Mesendoderm (in vitro differentiated cells): ENCODE measurements at regions not wholly inside any gene's neighbourhood (a gene's known extent, or its start where the extent isn't known, plus 50 kb on each side); places are given as distances from the start of the nearest gene placed in this dataset.

Experiments used
- DNase-seq: peaks from one replicate; pipeline ENCODE4 v3.0.0; 2013
- H2AK5ac ChIP-seq: 2 replicates; pipeline ENCODE4 v1.6.1; 2013; ENCODE audit warnings: low read length, inconsistent platforms
- H2BK120ac ChIP-seq: 2 replicates; pipeline ENCODE4 v1.6.1; 2013; ENCODE audit warnings: low read depth, mild to moderate bottlenecking, low read length, moderate library complexity, mixed read lengths
- H2BK15ac ChIP-seq: replicated peaks from 2 replicates; pipeline ENCODE4 v1.6.1; 2013; ENCODE audit warnings: low read depth, mild to moderate bottlenecking, moderate library complexity
- H2BK5ac ChIP-seq: 2 replicates; pipeline ENCODE4 v1.6.1; 2013; ENCODE audit warnings: low read length, inconsistent platforms
- H3K18ac ChIP-seq: 2 replicates; pipeline ENCODE4 v1.6.1; 2013; ENCODE audit warnings: mild to moderate bottlenecking, low read length, mixed read lengths
- H3K23ac ChIP-seq: one replicate; pipeline ENCODE4 v1.6.1; 2013; ENCODE audit warnings: low read length
- H3K27ac ChIP-seq: 2 replicates; pipeline ENCODE4 v1.5.1; 2013; ENCODE audit warnings: low read depth, mild to moderate bottlenecking, inconsistent platforms, low read length, moderate library complexity
- H3K27me3 ChIP-seq: 2 replicates; pipeline ENCODE4 v1.6.1; 2013; ENCODE audit warnings: low read length, control low read depth, mild to moderate bottlenecking, inconsistent platforms; ENCODE audit not compliant: insufficient read depth, poor library complexity
- H3K36me3 ChIP-seq: 2 replicates; pipeline ENCODE4 v1.6.1; 2013; ENCODE audit warnings: low read length, inconsistent platforms; ENCODE audit not compliant: control insufficient read depth, insufficient read depth
- H3K4ac ChIP-seq: one replicate; pipeline ENCODE4 v1.6.1; 2013; ENCODE audit warnings: low read depth, mild to moderate bottlenecking, low read length, moderate library complexity
- H3K4me1 ChIP-seq: 2 replicates; pipeline ENCODE4 v1.6.1; 2013; ENCODE audit warnings: low read depth, low read length, inconsistent platforms; ENCODE audit not compliant: control insufficient read depth
- H3K4me2 ChIP-seq: 2 replicates; pipeline ENCODE4 v1.6.1; 2013; ENCODE audit warnings: low read length
- H3K4me3 ChIP-seq: 2 replicates; pipeline ENCODE4 v1.5.1; 2013; ENCODE audit warnings: mild to moderate bottlenecking, low read length
- H3K56ac ChIP-seq: one replicate; pipeline ENCODE4 v1.6.1; 2013; ENCODE audit warnings: low read length
- H3K79me1 ChIP-seq: 2 replicates; pipeline ENCODE4 v1.6.1; 2013; ENCODE audit warnings: low read length, inconsistent platforms
- H3K79me2 ChIP-seq: 2 replicates; pipeline ENCODE4 v1.6.1; 2013; ENCODE audit warnings: mild to moderate bottlenecking, low read length; ENCODE audit not compliant: control insufficient read depth, insufficient read depth
- H3K9ac ChIP-seq: 2 replicates; pipeline ENCODE4 v1.6.1; 2013; ENCODE audit warnings: low read length, inconsistent platforms
- H4K5ac ChIP-seq: one replicate; pipeline ENCODE4 v1.6.1; 2013; ENCODE audit warnings: low read length
- H4K8ac ChIP-seq: one replicate; pipeline ENCODE4 v1.6.1; 2013; ENCODE audit warnings: low read depth, mild to moderate bottlenecking, control low read depth, low read length, moderate library complexity
- WGBS: extraction: QIAGEN DNeasy Blood & Tissue Kit; methylation state at CpG from one replicate; pipeline ENCODE4 v1.1.7; 2013; ENCODE audit warnings: low lambda C conversion rate, missing lambda C conversion rate; ENCODE audit not compliant: insufficient coverage; ENCODE audit errors: extremely low coverage; 5-methylcytosine and 5-hydroxymethylcytosine counted together

GRCh38 chr16:74053826-74054225 lies 242.8 kb upstream of the PSMD7 start:
- no peak overlapping the region for H3K4me2 ChIP-seq
- no peaks in the 10 kb centered on the region for H3K36me3 ChIP-seq
- WGBS, result no CpG with 5 or more reads among the region's 4 CpGs
- H3K4me1 ChIP-seq, result no peaks in the 10 kb centered on the region
- H2BK15ac ChIP-seq, result no peak overlapping the region
- H3K9ac ChIP-seq, result no peak overlapping the region
- no peak overlapping the region for H4K8ac ChIP-seq
- H3K4ac ChIP-seq, result no peak overlapping the region
- no peak overlapping the region for H4K5ac ChIP-seq
- H3K4me3 ChIP-seq, result no peak overlapping the region
- H3K18ac ChIP-seq, result no peak overlapping the region
- no peak overlapping the region for H2BK120ac ChIP-seq
- H3K79me2 ChIP-seq, result no peaks in the 10 kb centered on the region
- H3K23ac ChIP-seq, result no peak overlapping the region
- H3K56ac ChIP-seq, result no peak overlapping the region
- no peak overlapping the region for H2BK5ac ChIP-seq
- H3K79me1 ChIP-seq, result no peaks in the 10 kb centered on the region
- H2AK5ac ChIP-seq, result no peak overlapping the region
- no peaks in the 10 kb centered on the region for H3K27me3 ChIP-seq
- no peak for DNase-seq
- no peak overlapping the region for H3K27ac ChIP-seq

- Histone ChIP-seq H4K8ac (no peak overlapping the region), H3K36me3 (no peaks in the 10 kb centered on the region), H3K23ac (no peak overlapping the region), H3K4ac (no peak overlapping the region), H4K5ac (no peak overlapping the region), H3K4me3 (no peak overlapping the region), H2BK5ac (no peak overlapping the region), H3K4me1 (no peaks in the 10 kb centered on the region), H3K56ac (no peak overlapping the region), H2BK15ac (no peak overlapping the region), H3K18ac (no peak overlapping the region), H3K27me3 (no peaks in the 10 kb centered on the region), H2AK5ac (no peak overlapping the region), H3K79me2 (no peaks in the 10 kb centered on the region), H3K9ac (no peak overlapping the region), H2BK120ac (no peak overlapping the region), H3K4me2 (no peak overlapping the region), H3K27ac (no peak overlapping the region), H3K79me1 (no peaks in the 10 kb centered on the region)
- no CpG with 5 or more reads among the region's 1 CpG for WGBS
- DNase-seq, result no peak
Observed at GRCh38 chr16:74053312-74053711, 243.3 kb upstream of the PSMD7 start.

- H3K4ac ChIP-seq, result no peak overlapping the region
- no peak overlapping the region for H2AK5ac ChIP-seq
- no peak overlapping the region for H2BK5ac ChIP-seq
Observed at GRCh38 chr16:74052016-74052415, 244.6 kb upstream of the PSMD7 start.

GRCh38 chr16:74049027-74049426 lies 247.6 kb upstream of the PSMD7 start:
- no peak overlapping the region for H3K9ac ChIP-seq
- no peak overlapping the region for H2BK15ac ChIP-seq
- H3K4ac ChIP-seq, result no peak overlapping the region
- no peak overlapping the region for H3K27ac ChIP-seq
- H3K23ac ChIP-seq, result no peak overlapping the region
- H3K4me3 ChIP-seq, result no peak overlapping the region
- no peak overlapping the region for H3K18ac ChIP-seq
- H2AK5ac ChIP-seq, result no peak overlapping the region
- no peak overlapping the region for H2BK120ac ChIP-seq
- H3K27me3 ChIP-seq, result no peaks in the 10 kb centered on the region
- no peak overlapping the region for H4K5ac ChIP-seq
- no peak overlapping the region for H3K56ac ChIP-seq
- H3K79me1 ChIP-seq, result no peaks in the 10 kb centered on the region
- H3K36me3 ChIP-seq, result no peaks in the 10 kb centered on the region
- no CpG with 5 or more reads among the region's 4 CpGs for WGBS
- H3K4me1 ChIP-seq, result no peaks in the 10 kb centered on the region
- no peak overlapping the region for H3K4me2 ChIP-seq
- H3K79me2 ChIP-seq, result no peaks in the 10 kb centered on the region
- no peak overlapping the region for H2BK5ac ChIP-seq
- no peak for DNase-seq
- H4K8ac ChIP-seq, result no peak overlapping the region

More at GRCh38 chr16:74052016-74052415, 244.6 kb upstream of the PSMD7 start:
- Histone ChIP-seq H3K56ac (no peak overlapping the region), H3K79me1 (no peaks in the 10 kb centered on the region), H3K4me2 (no peak overlapping the region), H3K9ac (no peak overlapping the region), H3K36me3 (no peaks in the 10 kb centered on the region), H3K23ac (no peak overlapping the region), H4K8ac (no peak overlapping the region), H4K5ac (no peak overlapping the region), H2BK15ac (no peak overlapping the region), H3K18ac (no peak overlapping the region), H3K27me3 (no peaks in the 10 kb centered on the region), H3K27ac (no peak overlapping the region), H3K4me1 (no peaks in the 10 kb centered on the region), H2BK120ac (no peak overlapping the region), H3K79me2 (no peaks in the 10 kb centered on the region), H3K4me3 (no peak overlapping the region)
- no CpG with 5 or more reads among the region's 1 CpG for WGBS
- DNase-seq, result no peak

GRCh38 chr16:74046524-74046923 lies 250.1 kb upstream of the PSMD7 start:
- Histone ChIP-seq H3K27ac (no peak overlapping the region), H3K36me3 (no peaks in the 10 kb centered on the region), H3K23ac (no peak overlapping the region), H4K5ac (no peak overlapping the region), H3K4ac (no peak overlapping the region), H2BK5ac (no peak overlapping the region), H2AK5ac (no peak overlapping the region), H3K56ac (no peak overlapping the region), H3K4me3 (no peak overlapping the region), H3K4me2 (no peak overlapping the region), H3K4me1 (no peaks in the 10 kb centered on the region), H4K8ac (no peak overlapping the region), H3K18ac (no peak overlapping the region), H2BK15ac (no peak overlapping the region), H3K79me1 (no peaks in the 10 kb centered on the region), H3K27me3 (no peaks in the 10 kb centered on the region), H3K9ac (no peak overlapping the region), H3K79me2 (no peaks in the 10 kb centered on the region), H2BK120ac (no peak overlapping the region)
- no CpG with 5 or more reads among the region's 5 CpGs for WGBS
- DNase-seq, result no peak

GRCh38 chr16:74045513-74045912 lies 251.1 kb upstream of the PSMD7 start:
- Histone ChIP-seq H3K27ac (no peak overlapping the region), H3K4me1 (no peaks in the 10 kb centered on the region)
- no CpG with 5 or more reads among the region's 3 CpGs for WGBS

More at GRCh38 chr16:74045513-74045912, 251.1 kb upstream of the PSMD7 start:
- H3K4ac ChIP-seq, result no peak overlapping the region
- H3K79me1 ChIP-seq, result no peaks in the 10 kb centered on the region
- H2BK5ac ChIP-seq, result no peak overlapping the region
- H3K27me3 ChIP-seq, result no peaks in the 10 kb centered on the region
- no peak overlapping the region for H2BK15ac ChIP-seq
- no peak overlapping the region for H3K56ac ChIP-seq
- H3K4me2 ChIP-seq, result no peak overlapping the region
- H3K36me3 ChIP-seq, result no peaks in the 10 kb centered on the region
- no peak for DNase-seq
- H3K23ac ChIP-seq, result no peak overlapping the region
- H4K8ac ChIP-seq, result no peak overlapping the region
- no peak overlapping the region for H3K18ac ChIP-seq
- no peak overlapping the region for H2AK5ac ChIP-seq
- H2BK120ac ChIP-seq, result no peak overlapping the region
- H4K5ac ChIP-seq, result no peak overlapping the region
- no peak overlapping the region for H3K4me3 ChIP-seq
- H3K79me2 ChIP-seq, result no peaks in the 10 kb centered on the region
- H3K9ac ChIP-seq, result no peak overlapping the region
